WTC11 (cell line): ENCODE measurements at regions not wholly inside any gene's neighbourhood (a gene's known extent, or its start where the extent isn't known, plus 50 kb on each side); places are given as distances from the start of the nearest gene placed in this dataset.

ENCODE experiments used
- ATAC-seq: fragments of 200-7000 bp; cut with Tn5 transposase; 2 replicates; pipeline ENCODE4 v1.10.0; 2021; ENCODE audit warnings: mild to moderate bottlenecking, moderate library complexity
- CTCF ChIA-PET: fragments of 300-600 bp; sonication (Branson Sonifier 250); formaldehyde crosslinking; loops from one replicate; lab custom pipeline; 2021; ENCODE audit warnings: antibody characterized with exemption; lab: Charles Lee
- POLR2A ChIA-PET: fragments of 350-600 bp; sonication (Branson Sonifier 250); formaldehyde crosslinking; loops from one replicate; lab custom pipeline; 2021; ENCODE audit warnings: antibody characterized with exemption; lab: Charles Lee
- DNase-seq: peaks from one replicate; pipeline ENCODE4 v3.0.0; 2021; ENCODE audit warnings: low spot score
- H3K27ac Mint-ChIP-seq: 2 replicates; pipeline ENCODE4 v1.8.0; 2021; ENCODE audit warnings: mixed read lengths
- H3K27me3 Mint-ChIP-seq: 2 replicates; pipeline ENCODE4 v1.8.0; 2021; ENCODE audit warnings: low read depth, mild to moderate bottlenecking, moderate library complexity, mixed read lengths
- H3K36me3 Mint-ChIP-seq: 2 replicates; pipeline ENCODE4 v1.8.0; 2021; ENCODE audit warnings: mixed read lengths
- H3K4me1 Mint-ChIP-seq: 2 replicates; pipeline ENCODE4 v1.8.0; 2022; ENCODE audit warnings: mixed read lengths
- H3K4me3 Mint-ChIP-seq: 2 replicates; pipeline ENCODE4 v1.8.0; 2021; ENCODE audit warnings: mild to moderate bottlenecking, moderate library complexity, mixed read lengths
- H3K9me3 Mint-ChIP-seq: 2 replicates; pipeline ENCODE4 v1.8.0; 2021; ENCODE audit warnings: mixed read lengths
- AR ChIP-seq: fragments of 250-450 bp; sonication (Bioruptor Pico); IDR thresholded peaks from 2 replicates; pipeline ENCODE4 v1.9.0; 2021; ENCODE audit warnings: mild to moderate bottlenecking
- ATF1 ChIP-seq: sonication (generic); formaldehyde crosslinking; IDR thresholded peaks from 2 replicates; pipeline ENCODE4 v1.8.1; 2023; ENCODE audit warnings: mild to moderate bottlenecking, moderate library complexity, missing genetic modification reagents
- ATF2 ChIP-seq: sonication (generic); formaldehyde crosslinking; IDR thresholded peaks from 2 replicates; pipeline ENCODE4 v1.8.1; 2022; ENCODE audit warnings: low read depth, missing genetic modification reagents, borderline replicate concordance
- CBFB ChIP-seq: sonication (generic); formaldehyde crosslinking; IDR thresholded peaks from 2 replicates; pipeline ENCODE4 v1.8.1; 2022; ENCODE audit warnings: mild to moderate bottlenecking, low read depth, missing genetic modification reagents
- CREM ChIP-seq: sonication (generic); formaldehyde crosslinking; IDR thresholded peaks from 2 replicates; pipeline ENCODE4 v1.8.1; 2022; ENCODE audit warnings: mild to moderate bottlenecking, missing genetic modification reagents, moderate library complexity
- E2F4 ChIP-seq: sonication (generic); formaldehyde crosslinking; IDR thresholded peaks from 2 replicates; pipeline ENCODE4 v1.8.1; 2022; ENCODE audit warnings: low read depth, mild to moderate bottlenecking, moderate library complexity, missing genetic modification reagents, borderline replicate concordance
- ELF4 ChIP-seq: sonication (generic); formaldehyde crosslinking; IDR thresholded peaks from 2 replicates; pipeline ENCODE4 v1.8.1; 2022; ENCODE audit warnings: low read depth, mild to moderate bottlenecking, moderate library complexity, missing genetic modification reagents
- ETV6 ChIP-seq: sonication (generic); formaldehyde crosslinking; IDR thresholded peaks from 2 replicates; pipeline ENCODE4 v1.8.1; 2022; ENCODE audit warnings: mild to moderate bottlenecking, missing genetic modification reagents
- HMGA2 ChIP-seq: fragments of 250-450 bp; sonication (Bioruptor Pico); IDR thresholded peaks from 2 replicates; pipeline ENCODE4 v1.4.0; 2021; ENCODE audit warnings: mild to moderate bottlenecking, moderate library complexity
- MLX ChIP-seq: sonication (generic); formaldehyde crosslinking; IDR thresholded peaks from 2 replicates; pipeline ENCODE4 v1.8.1; 2023; ENCODE audit warnings: mild to moderate bottlenecking, missing genetic modification reagents, moderate library complexity
- MXD4 ChIP-seq: fragments of 250-450 bp; sonication (Bioruptor Pico); IDR thresholded peaks from 2 replicates; pipeline ENCODE4 v1.8.0; 2021; ENCODE audit warnings: mild to moderate bottlenecking, moderate library complexity, borderline replicate concordance
- PRRX2 ChIP-seq: fragments of 250-450 bp; sonication (Bioruptor Pico); IDR thresholded peaks from 2 replicates; pipeline ENCODE4 v1.8.0; 2021; ENCODE audit warnings: mild to moderate bottlenecking
- RELA ChIP-seq: sonication (generic); formaldehyde crosslinking; IDR thresholded peaks from 2 replicates; pipeline ENCODE4 v1.8.1; 2022; ENCODE audit warnings: missing genetic modification reagents, mild to moderate bottlenecking, borderline replicate concordance
- SMAD3 ChIP-seq: sonication (generic); formaldehyde crosslinking; IDR thresholded peaks from 2 replicates; pipeline ENCODE4 v1.8.0; 2022; ENCODE audit warnings: missing genetic modification reagents, mild to moderate bottlenecking, borderline replicate concordance
- SOX15 ChIP-seq: fragments of 250-450 bp; sonication (Bioruptor Pico); IDR thresholded peaks from 2 replicates; pipeline ENCODE4 v1.9.0; 2021; ENCODE audit warnings: mild to moderate bottlenecking
- SP1 ChIP-seq: sonication (generic); formaldehyde crosslinking; conservative IDR thresholded peaks from 2 replicates; pipeline ENCODE4 v1.8.1; 2022; ENCODE audit warnings: missing genetic modification reagents
- TCF7 ChIP-seq: sonication (generic); formaldehyde crosslinking; IDR thresholded peaks from 2 replicates; pipeline ENCODE4 v1.8.0; 2022; ENCODE audit warnings: mild to moderate bottlenecking, low read depth, missing genetic modification reagents, moderate library complexity
- TP53 ChIP-seq: sonication (generic); formaldehyde crosslinking; IDR thresholded peaks from 2 replicates; pipeline ENCODE4 v1.8.1; 2023; ENCODE audit warnings: mild to moderate bottlenecking, missing genetic modification reagents
- USF1 ChIP-seq: sonication (generic); formaldehyde crosslinking; IDR thresholded peaks from 2 replicates; pipeline ENCODE4 v1.8.0; 2022; ENCODE audit warnings: mild to moderate bottlenecking, missing genetic modification reagents
- ZBTB43 ChIP-seq: sonication (generic); formaldehyde crosslinking; IDR thresholded peaks from 2 replicates; pipeline ENCODE4 v1.8.1; 2023; ENCODE audit warnings: mild to moderate bottlenecking, missing genetic modification reagents
- ZNF232 ChIP-seq: sonication (generic); formaldehyde crosslinking; IDR thresholded peaks from 2 replicates; pipeline ENCODE4 v1.8.0; 2022; ENCODE audit warnings: mild to moderate bottlenecking, missing genetic modification reagents
- ZNF416 ChIP-seq: fragments of 250-450 bp; sonication (Bioruptor Pico); IDR thresholded peaks from 2 replicates; pipeline ENCODE4 v1.9.0; 2021; ENCODE audit warnings: mild to moderate bottlenecking, inconsistent platforms
- ZNF671 ChIP-seq: fragments of 250-450 bp; sonication (Bioruptor Pico); IDR thresholded peaks from 2 replicates; pipeline ENCODE4 v1.8.0; 2021; ENCODE audit warnings: mild to moderate bottlenecking

- H3K4me3 Mint-ChIP-seq = no peak overlapping the region
- no peaks in the 10 kb centered on the region for H3K9me3 Mint-ChIP-seq
- TF ChIP-seq TCF7 (CRISPR knock-in tag) = no peak
- no peak for TF ChIP-seq SMAD3 (CRISPR knock-in tag)
- no peak for TF ChIP-seq PRRX2 (CRISPR knock-in tag)
- TF ChIP-seq ETV6 (CRISPR knock-in tag) = no peak
- TF ChIP-seq MLX (CRISPR knock-in tag) = no peak
- no peak for TF ChIP-seq HMGA2 (CRISPR knock-in tag)
- DNase-seq (no peak), ATAC-seq (no peak)
- CTCF ChIA-PET = no interaction called here
- H3K27ac Mint-ChIP-seq = no peak overlapping the region
- POLR2A ChIA-PET = no interaction called here
- no peaks in the 10 kb centered on the region for H3K27me3 Mint-ChIP-seq
- peaks cover 8% of the 10 kb centered on the region for H3K4me1 Mint-ChIP-seq
- no peaks in the 10 kb centered on the region for H3K36me3 Mint-ChIP-seq
These were observed 166.1 kb downstream of the EFNB1 start for GRCh38 chrX:68994891-68995255.

- H3K4me1 Mint-ChIP-seq = peaks cover 8% of the 10 kb centered on the region
- no peak overlapping the region for H3K27ac Mint-ChIP-seq
- CTCF ChIA-PET = no interaction called here
- H3K9me3 Mint-ChIP-seq = no peaks in the 10 kb centered on the region
- no peaks in the 10 kb centered on the region for H3K27me3 Mint-ChIP-seq
- TF ChIP-seq ZBTB43 (CRISPR knock-in tag) (no peak), USF1 (no peak), ETV6 (CRISPR knock-in tag) (no peak), RELA (no peak)
- TF ChIP-seq, all 79 proteins: peak for 0
- Mint-ChIP-seq H3K4me3 (no peak overlapping the region), H3K36me3 (no peaks in the 10 kb centered on the region)
- no peak for ATAC-seq
- POLR2A ChIA-PET = no interaction called here
- DNase-seq = no peak
These were observed 165.5 kb downstream of the EFNB1 start for GRCh38 chrX:68994135-68994890.

- peaks cover 4% of the 10 kb centered on the region for H3K27me3 Mint-ChIP-seq
- POLR2A ChIA-PET = no interaction called here
These were observed 164.1 kb downstream of the EFNB1 start for GRCh38 chrX:68992821-68993397.

More at GRCh38 chrX:68992821-68993397, 164.1 kb downstream of the EFNB1 start:
- peaks cover 8% of the 10 kb centered on the region for H3K4me1 Mint-ChIP-seq
- TF ChIP-seq ZNF416 (CRISPR knock-in tag) = no peak
- TF ChIP-seq SP1 = no peak
- TF ChIP-seq ETV6 (CRISPR knock-in tag) = no peak
- no peak for TF ChIP-seq ELF4 (CRISPR knock-in tag)
- TF ChIP-seq SOX15 (CRISPR knock-in tag) = no peak
- TF ChIP-seq ZNF232 (CRISPR knock-in tag) = no peak
- TF ChIP-seq MXD4 (CRISPR knock-in tag) = no peak
- no peak for TF ChIP-seq CREM (CRISPR knock-in tag)
- no peak for TF ChIP-seq E2F4
- no peak for TF ChIP-seq CBFB (CRISPR knock-in tag)
- TF ChIP-seq ATF1 (CRISPR knock-in tag) = no peak
- TF ChIP-seq ZNF671 = no peak
- no peak for TF ChIP-seq TP53 (CRISPR knock-in tag)
- TF ChIP-seq ATF2 (CRISPR knock-in tag) = no peak
- no peak for TF ChIP-seq AR (CRISPR knock-in tag)
- TF ChIP-seq PRRX2 (CRISPR knock-in tag) = no peak
- no peak for TF ChIP-seq HMGA2 (CRISPR knock-in tag)
- CTCF ChIA-PET = no interaction called here
- ATAC-seq (no peak), DNase-seq (no peak)
- H3K4me3 Mint-ChIP-seq = no peak overlapping the region
- no peak overlapping the region for H3K27ac Mint-ChIP-seq
- H3K36me3 Mint-ChIP-seq = no peaks in the 10 kb centered on the region
- H3K9me3 Mint-ChIP-seq = no peaks in the 10 kb centered on the region
